A549 (cell line): ENCODE measurements at regions not wholly inside any gene's neighbourhood (a gene's known extent, or its start where the extent isn't known, plus 50 kb on each side); places are given as distances from the start of the nearest gene placed in this dataset.

Experiments
- CHD2 ChIP-seq: fragments of 150-350 bp; IDR thresholded peaks from 2 replicates; pipeline ENCODE4 v1.6.1; 2014; ENCODE audit warnings: low read length; ENCODE audit not compliant: partially characterized antibody
- CTCF ChIP-seq: fragments of >200 bp; sonication (Bioruptor Twin); formaldehyde crosslinking; IDR thresholded peaks from 3 replicates; pipeline ENCODE4 v1.5.1; 2016
- EP300 ChIP-seq, 2 experiments: fragments of >200 bp; sonication (Bioruptor Twin); formaldehyde crosslinking; IDR thresholded peaks; 2 replicates in 1 of 2; 3 replicates in 1 of 2; pipeline ENCODE4 v1.6.1; 2016 to 2017
- NPAS2 ChIP-seq: fragments of 250-450 bp; sonication (Bioruptor Pico); IDR thresholded peaks from 2 replicates; pipeline ENCODE4 v1.8.0; 2022; ENCODE audit warnings: mild to moderate bottlenecking, moderate library complexity, borderline replicate concordance
- PHF8 ChIP-seq: fragments of 200-600 bp; sonication (generic); IDR thresholded peaks from 2 replicates; pipeline ENCODE4 v1.6.1; 2016; ENCODE audit warnings: low read depth, mild to moderate bottlenecking, antibody characterized with exemption, moderate library complexity, borderline replicate concordance
- RNF2 ChIP-seq: fragments of 200-600 bp; sonication (generic); IDR thresholded peaks from 2 replicates; pipeline ENCODE4 v1.6.1; 2016; ENCODE audit warnings: low read depth, mild to moderate bottlenecking, antibody characterized with exemption, moderate library complexity, borderline replicate concordance
- ZNF302 ChIP-seq: fragments of 250-450 bp; sonication (Bioruptor Pico); IDR thresholded peaks from 2 replicates; pipeline ENCODE4 v1.9.0; 2021; ENCODE audit warnings: inconsistent platforms, mild to moderate bottlenecking, moderate library complexity
- TF ChIP-seq, protein P1 (sequence below): fragments of 250-450 bp; sonication (Bioruptor Pico); IDR thresholded peaks from 2 replicates; pipeline ENCODE4 v1.5.0; 2021; ENCODE audit warnings: mild to moderate bottlenecking, moderate library complexity, borderline replicate concordance
- TF ChIP-seq, protein P2 (sequence below): fragments of 450-650 bp; IDR thresholded peaks from 2 replicates; pipeline ENCODE4 v1.6.1; 2014; ENCODE audit warnings: antibody characterized with exemption

GRCh38 chr3:165529451-165529850 lies 307.8 kb downstream of the BCHE start:
- TF ChIP-seq CTCF (no peak), NPAS2 (no peak), PHF8 (no peak), EP300 (IDR thresholded peaks at IDR 0.05) (no peak), ZNF302 (CRISPR knock-in tag) (no peak), RNF2 (no peak), CHD2 (no peak)
- TF ChIP-seq, protein P1, sequence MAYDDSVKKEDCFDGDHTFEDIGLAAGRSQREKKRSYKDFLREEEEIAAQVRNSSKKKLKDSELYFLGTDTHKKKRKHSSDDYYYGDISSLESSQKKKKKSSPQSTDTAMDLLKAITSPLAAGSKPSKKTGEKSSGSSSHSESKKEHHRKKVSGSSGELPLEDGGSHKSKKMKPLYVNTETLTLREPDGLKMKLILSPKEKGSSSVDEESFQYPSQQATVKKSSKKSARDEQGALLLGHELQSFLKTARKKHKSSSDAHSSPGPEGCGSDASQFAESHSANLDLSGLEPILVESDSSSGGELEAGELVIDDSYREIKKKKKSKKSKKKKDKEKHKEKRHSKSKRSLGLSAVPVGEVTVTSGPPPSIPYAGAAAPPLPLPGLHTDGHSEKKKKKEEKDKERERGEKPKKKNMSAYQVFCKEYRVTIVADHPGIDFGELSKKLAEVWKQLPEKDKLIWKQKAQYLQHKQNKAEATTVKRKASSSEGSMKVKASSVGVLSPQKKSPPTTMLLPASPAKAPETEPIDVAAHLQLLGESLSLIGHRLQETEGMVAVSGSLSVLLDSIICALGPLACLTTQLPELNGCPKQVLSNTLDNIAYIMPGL (CRISPR knock-in tag), result no peak
- TF ChIP-seq, protein P2, sequence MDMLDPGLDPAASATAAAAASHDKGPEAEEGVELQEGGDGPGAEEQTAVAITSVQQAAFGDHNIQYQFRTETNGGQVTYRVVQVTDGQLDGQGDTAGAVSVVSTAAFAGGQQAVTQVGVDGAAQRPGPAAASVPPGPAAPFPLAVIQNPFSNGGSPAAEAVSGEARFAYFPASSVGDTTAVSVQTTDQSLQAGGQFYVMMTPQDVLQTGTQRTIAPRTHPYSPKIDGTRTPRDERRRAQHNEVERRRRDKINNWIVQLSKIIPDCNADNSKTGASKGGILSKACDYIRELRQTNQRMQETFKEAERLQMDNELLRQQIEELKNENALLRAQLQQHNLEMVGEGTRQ, result no peak
